H9 (cell line): ENCODE measurements at regions not wholly inside any gene's neighbourhood (a gene's known extent, or its start where the extent isn't known, plus 50 kb on each side); places are given as distances from the start of the nearest gene placed in this dataset.
"Not testable (repeated sequence)": the region's sequence is repeated elsewhere in the genome, so short reads cannot be mapped to it uniquely, and the experiment has no call there.

Experiments
- DNase-seq: peaks from one replicate; pipeline ENCODE4 v3.0.0-alpha.2; 2017
- H2AFZ ChIP-seq: one replicate; pipeline ENCODE4 v1.6.1; 2013; ENCODE audit warnings: mild to moderate bottlenecking, low read length, control low read depth, moderate library complexity
- H2AK5ac ChIP-seq: 2 replicates; pipeline ENCODE4 v1.6.1; 2013; ENCODE audit warnings: low read length, control low read depth, mixed read lengths; ENCODE audit not compliant: insufficient read length
- H2BK120ac ChIP-seq: one replicate; pipeline ENCODE4 v1.6.1; 2013; ENCODE audit warnings: low read depth, mild to moderate bottlenecking, low read length, control low read depth, inconsistent platforms; ENCODE audit not compliant: poor library complexity, severe bottlenecking
- H2BK12ac ChIP-seq: 2 replicates; pipeline ENCODE4 v1.6.1; 2013; ENCODE audit warnings: low read length, control low read depth, mixed read lengths, low read depth; ENCODE audit not compliant: insufficient read length
- H2BK15ac ChIP-seq: 2 replicates; pipeline ENCODE4 v1.6.1; 2013; ENCODE audit warnings: low read depth, low read length, control low read depth
- H2BK20ac ChIP-seq: one replicate; pipeline ENCODE4 v1.6.1; 2013; ENCODE audit warnings: low read depth, mild to moderate bottlenecking, low read length, control low read depth, inconsistent platforms; ENCODE audit not compliant: poor library complexity, severe bottlenecking
- H2BK5ac ChIP-seq: 2 replicates; pipeline ENCODE4 v1.6.1; 2013; ENCODE audit warnings: low read length, control low read depth, mixed read lengths; ENCODE audit not compliant: insufficient read length
- H3K14ac ChIP-seq: 2 replicates; pipeline ENCODE4 v1.6.1; 2013; ENCODE audit warnings: low read length, control low read depth; ENCODE audit not compliant: insufficient read depth
- H3K18ac ChIP-seq: 2 replicates; pipeline ENCODE4 v1.6.1; 2013; ENCODE audit warnings: low read depth, mild to moderate bottlenecking, mixed read lengths, low read length, control low read depth; ENCODE audit not compliant: insufficient read length
- H3K23ac ChIP-seq: 2 replicates; pipeline ENCODE4 v1.6.1; 2013; ENCODE audit warnings: low read length, control low read depth, mixed read lengths, low read depth; ENCODE audit not compliant: insufficient read length
- H3K23me2 ChIP-seq: 2 replicates; pipeline ENCODE4 v1.6.1; 2013; ENCODE audit warnings: low read depth, mild to moderate bottlenecking, mixed read lengths, low read length, control low read depth; ENCODE audit not compliant: insufficient read length, poor library complexity, severe bottlenecking
- H3K27ac ChIP-seq: 2 replicates; pipeline ENCODE4 v1.5.1; 2013; ENCODE audit warnings: low read length, control low read depth, mixed read lengths, low read depth; ENCODE audit not compliant: insufficient read length
- H3K27me3 ChIP-seq: 2 replicates; pipeline ENCODE4 v1.6.1; 2013; ENCODE audit warnings: low read length, control low read depth, inconsistent platforms; ENCODE audit not compliant: insufficient read depth
- H3K4ac ChIP-seq: 2 replicates; pipeline ENCODE4 v1.6.1; 2013; ENCODE audit warnings: low read depth, mild to moderate bottlenecking, control low read depth, inconsistent platforms, low read length, moderate library complexity
- H3K4me1 ChIP-seq: 2 replicates; pipeline ENCODE4 v1.6.1; 2013; ENCODE audit warnings: low read length, control low read depth, inconsistent platforms; ENCODE audit not compliant: insufficient read depth
- H3K4me2 ChIP-seq: 2 replicates; pipeline ENCODE4 v1.6.1; 2013; ENCODE audit warnings: low read length, control low read depth, mixed read lengths; ENCODE audit not compliant: insufficient read length, insufficient read depth
- H3K56ac ChIP-seq: 2 replicates; pipeline ENCODE4 v1.6.1; 2013; ENCODE audit warnings: low read depth, mild to moderate bottlenecking, mixed read lengths, low read length, control low read depth; ENCODE audit not compliant: insufficient read length
- H3K79me1 ChIP-seq: 2 replicates; pipeline ENCODE4 v1.6.1; 2013; ENCODE audit warnings: low read depth, mild to moderate bottlenecking, moderate library complexity, low read length, control low read depth, inconsistent platforms; ENCODE audit not compliant: insufficient read depth, poor library complexity, severe bottlenecking
- H3K79me2 ChIP-seq: 2 replicates; pipeline ENCODE4 v1.6.1; 2013; ENCODE audit warnings: low read length, control low read depth, inconsistent platforms; ENCODE audit not compliant: insufficient read depth
- H3K9ac ChIP-seq: 2 replicates; pipeline ENCODE4 v1.6.1; 2013; ENCODE audit warnings: low read length, control low read depth, mixed read lengths; ENCODE audit not compliant: insufficient read length; ENCODE audit errors: extremely low read depth
- H3K9me3 ChIP-seq: one replicate; pipeline ENCODE4 v1.6.1; 2013; ENCODE audit warnings: low read depth, low read length, inconsistent platforms; ENCODE audit not compliant: control insufficient read depth
- H3T11ph ChIP-seq: one replicate; pipeline ENCODE4 v1.6.1; 2013; ENCODE audit warnings: mild to moderate bottlenecking, low read length, control low read depth, inconsistent platforms
- H4K20me1 ChIP-seq: one replicate; pipeline ENCODE4 v1.6.1; 2013; ENCODE audit not compliant: control insufficient read depth, insufficient read length, insufficient read depth
- H4K5ac ChIP-seq: 2 replicates; pipeline ENCODE4 v1.6.1; 2013; ENCODE audit warnings: low read depth, mild to moderate bottlenecking, mixed read lengths, low read length, control low read depth; ENCODE audit not compliant: insufficient read length
- H4K8ac ChIP-seq: replicated peaks from 2 replicates; pipeline ENCODE4 v1.6.1; 2013; ENCODE audit warnings: low read length, control low read depth, mixed read lengths, low read depth; ENCODE audit not compliant: insufficient read length
- H4K91ac ChIP-seq: 2 replicates; pipeline ENCODE4 v1.6.1; 2013; ENCODE audit warnings: low read depth, mild to moderate bottlenecking, moderate library complexity, mixed read lengths, low read length, control low read depth; ENCODE audit not compliant: insufficient read length
- H3K27ac Mint-ChIP-seq, 3 experiments: 2 replicates in 2 of 3; 3 replicates in 1 of 3; pipeline ENCODE4 v1.8.0; 2020 to 2021; ENCODE audit warnings: mixed read lengths in 3 of 3, mild to moderate bottlenecking in 1 of 3, moderate library complexity in 1 of 3
- H3K27me3 Mint-ChIP-seq: 2 replicates; pipeline ENCODE4 v1.8.0; 2021; ENCODE audit warnings: low read depth, mild to moderate bottlenecking, moderate library complexity, mixed read lengths
- H3K36me3 Mint-ChIP-seq, 3 experiments: 2 replicates in 2 of 3; 3 replicates in 1 of 3; pipeline ENCODE4 v1.8.0; 2020 to 2021; ENCODE audit warnings: low read depth in 3 of 3, mixed read lengths in 3 of 3; ENCODE audit not compliant: insufficient read depth in 1 of 3
- H3K4me1 Mint-ChIP-seq, 2 experiments: 2 replicates each; pipeline ENCODE4 v1.8.0; 2020; ENCODE audit warnings: mixed read lengths in 2 of 2
- H3K4me3 Mint-ChIP-seq, 2 experiments: 2 replicates in 1 of 2; 3 replicates in 1 of 2; pipeline ENCODE4 v1.8.0; 2020 to 2021; ENCODE audit warnings: mild to moderate bottlenecking in 2 of 2, mixed read lengths in 2 of 2, moderate library complexity in 1 of 2
- H3K9me3 Mint-ChIP-seq, 2 experiments: 2 replicates in 1 of 2; 3 replicates in 1 of 2; pipeline ENCODE4 v1.8.0; 2020; ENCODE audit warnings: mild to moderate bottlenecking in 2 of 2, mixed read lengths in 2 of 2, moderate library complexity in 1 of 2
- WGBS: extraction: QIAGEN DNeasy Blood & Tissue Kit; methylation state at CpG from one replicate; pipeline ENCODE4 v1.1.7; 2013; ENCODE audit warnings: missing lambda C conversion rate, low lambda C conversion rate, mixed read lengths; ENCODE audit not compliant: insufficient read length; ENCODE audit errors: extremely low coverage; 5-methylcytosine and 5-hydroxymethylcytosine counted together

GRCh38 chr9:39581296-39581695 is 225.8 kb downstream of the SPATA31A1 start:
- H3K23me2 ChIP-seq, H3K56ac ChIP-seq, H2BK15ac ChIP-seq, H3K14ac ChIP-seq, H3K18ac ChIP-seq, H2BK12ac ChIP-seq, H3K4me3 Mint-ChIP-seq, DNase-seq, H3K4ac ChIP-seq, H2AK5ac ChIP-seq, H3K27me3 Mint-ChIP-seq, H4K20me1 ChIP-seq, H3K9me3 ChIP-seq, H3K27me3 ChIP-seq, H2AFZ ChIP-seq, H2BK120ac ChIP-seq, H3K23ac ChIP-seq, H3K4me2 ChIP-seq, H4K8ac ChIP-seq, H2BK5ac ChIP-seq, H3K9me3 Mint-ChIP-seq, H3K79me1 ChIP-seq, H3T11ph ChIP-seq, H3K9ac ChIP-seq, H3K79me2 ChIP-seq, H3K27ac Mint-ChIP-seq, H4K5ac ChIP-seq, H4K91ac ChIP-seq, H3K27ac ChIP-seq, H2BK20ac ChIP-seq, H3K4me1 ChIP-seq, H3K36me3 Mint-ChIP-seq: not testable (repeated sequence)
- WGBS = no CpG with 5 or more reads among the region's 3 CpGs
- peaks cover 11% of the 10 kb centered on the region in 2 experiments for H3K4me1 Mint-ChIP-seq

GRCh38 chr9:39582677-39583412 is 227.4 kb downstream of the SPATA31A1 start:
- not testable (repeated sequence) for H3K9me3 ChIP-seq, H4K5ac ChIP-seq, H3K4me3 Mint-ChIP-seq, H2AFZ ChIP-seq, H3K27me3 ChIP-seq, H3K27ac Mint-ChIP-seq, H3K9ac ChIP-seq, H4K91ac ChIP-seq, H3K27me3 Mint-ChIP-seq, H3K23me2 ChIP-seq, H2BK5ac ChIP-seq, H2BK12ac ChIP-seq, H3K23ac ChIP-seq, H3K14ac ChIP-seq, H3K79me1 ChIP-seq, H2BK15ac ChIP-seq, H3T11ph ChIP-seq, DNase-seq, H3K4ac ChIP-seq, H4K20me1 ChIP-seq, H3K27ac ChIP-seq, H3K36me3 Mint-ChIP-seq, H3K4me2 ChIP-seq, H3K56ac ChIP-seq, H2BK120ac ChIP-seq, H3K79me2 ChIP-seq, H3K4me1 ChIP-seq, H3K18ac ChIP-seq, H4K8ac ChIP-seq, H3K9me3 Mint-ChIP-seq, H2AK5ac ChIP-seq, H2BK20ac ChIP-seq
- no CpG with 5 or more reads among the region's 1 CpG for WGBS
- peaks cover 11% of the 10 kb centered on the region in 2 experiments for H3K4me1 Mint-ChIP-seq
